ENCODE measurements at regions not wholly inside any gene's neighbourhood (a gene's known extent, or its start where the extent isn't known, plus 50 kb on each side); places are given as distances from the start of the nearest gene placed in this dataset.

- H3K36me3 ChIP-seq (ENCODE audit: control insufficient read depth in 2 of 2, insufficient read depth in 1 of 2, low read length in 2 of 2) = no peaks in the 10 kb centered on the region
- H3K9me3 ChIP-seq (ENCODE audit: control insufficient read depth, insufficient read depth, low read depth, low read length) = no peaks in the 10 kb centered on the region
- no peaks in the 10 kb centered on the region for H3K4me1 ChIP-seq (ENCODE audit: control insufficient read depth, insufficient read depth, low read length)
- ChIA-PET CTCF (interaction anchor here (0.6 kb wide), 1 partner anchor 230 kb away, joined by 8 read pairs; no protein-coding TSS in a partner anchor), POLR2A (no interaction called here)
- H3K4me3 ChIP-seq (ENCODE audit: low read depth, low read length) = no peak overlapping the region
- H3K27ac ChIP-seq (ENCODE audit: extremely low read depth, low read depth, low read length) = no peak overlapping the region
- TF ChIP-seq BCL11A (tag by site-specific recombination; IDR thresholded peaks at IDR 0.05; ENCODE audit: low read depth) (no peak), KLF7 (tag by site-specific recombination; IDR thresholded peaks at IDR 0.05; ENCODE audit: borderline replicate concordance) (no peak), ZNF621 (tag by site-specific recombination; IDR thresholded peaks at IDR 0.05) (no peak), ZIC2 (tag by site-specific recombination; IDR thresholded peaks at IDR 0.05) (no peak), ZNF473 (tag by site-specific recombination; IDR thresholded peaks at IDR 0.05) (no peak), GLI4 (tag by site-specific recombination; IDR thresholded peaks at IDR 0.05) (no peak), ZNF239 (tag by site-specific recombination; IDR thresholded peaks at IDR 0.05) (no peak), ZNF747 (tag by site-specific recombination; IDR thresholded peaks at IDR 0.05) (no peak), KLF8 (tag by site-specific recombination; IDR thresholded peaks at IDR 0.05) (no peak), ZNF654 (tag by site-specific recombination; IDR thresholded peaks at IDR 0.05; ENCODE audit: low read depth) (no peak), ZNF670 (tag by site-specific recombination; IDR thresholded peaks at IDR 0.05; ENCODE audit: low read depth) (no peak), ZNF10 (tag by site-specific recombination; IDR thresholded peaks at IDR 0.05) (no peak), ZNF175 (tag by site-specific recombination; IDR thresholded peaks at IDR 0.05) (no peak), PRDM1 (tag by site-specific recombination; IDR thresholded peaks at IDR 0.05) (no peak)
Measured at GRCh38 chr5:130874861-130875417, 290.1 kb downstream of the HINT1 start.

GRCh38 chr5:130871346-130872086 lies 293.5 kb downstream of the HINT1 start:
- TF ChIP-seq ZNF830 (tag by site-specific recombination; IDR thresholded peaks at IDR 0.05; ENCODE audit: low read depth) (no peak), KLF8 (tag by site-specific recombination; IDR thresholded peaks at IDR 0.05) (no peak), OSR2 (tag by site-specific recombination; IDR thresholded peaks at IDR 0.05) (no peak), ZBTB26 (tag by site-specific recombination; optimal IDR thresholded peaks at IDR 0.05) (no peak), ZNF324 (tag by site-specific recombination; IDR thresholded peaks at IDR 0.05) (no peak), ZNF530 (tag by site-specific recombination; IDR thresholded peaks at IDR 0.05; ENCODE audit: low read depth) (no peak), INSM2 (tag by site-specific recombination; IDR thresholded peaks at IDR 0.05) (no peak), SETDB1 (IDR thresholded peaks at IDR 0.05; ENCODE audit: insufficient read length, low read length) (no peak), KLF16 (tag by site-specific recombination; IDR thresholded peaks at IDR 0.05) (no peak), GLI4 (tag by site-specific recombination; IDR thresholded peaks at IDR 0.05) (no peak), TRIM28 (IDR thresholded peaks at IDR 0.05; ENCODE audit: borderline replicate concordance, low read length) (no peak), ZNF48 (tag by site-specific recombination; IDR thresholded peaks at IDR 0.05) (no peak), ZNF248 (tag by site-specific recombination; IDR thresholded peaks at IDR 0.05) (no peak), ZNF596 (tag by site-specific recombination; IDR thresholded peaks at IDR 0.05) (no peak), SALL2 (tag by site-specific recombination; IDR thresholded peaks at IDR 0.05; ENCODE audit: borderline replicate concordance) (no peak), ZNF26 (tag by site-specific recombination; IDR thresholded peaks at IDR 0.05) (no peak), BCL11A (tag by site-specific recombination; IDR thresholded peaks at IDR 0.05; ENCODE audit: low read depth) (no peak), AEBP2 (tag by site-specific recombination; IDR thresholded peaks at IDR 0.05; ENCODE audit: borderline replicate concordance) (no peak), ZNF10 (tag by site-specific recombination; IDR thresholded peaks at IDR 0.05) (no peak), KLF9 (tag by site-specific recombination; IDR thresholded peaks at IDR 0.05; ENCODE audit: low read depth) (no peak)
- ChIA-PET POLR2A (no interaction called here), CTCF (interaction anchor here (0.5 to 1.8 kb wide), 16 partner anchors 10 to 1425 kb away, joined by 3 to 12 read pairs (median 3); no protein-coding TSS in a partner anchor)
- no peaks in the 10 kb centered on the region for H3K9me3 ChIP-seq (ENCODE audit: control insufficient read depth, insufficient read depth, low read depth, low read length)
- no peak overlapping the region for H3K4me3 ChIP-seq (ENCODE audit: low read depth, low read length)
- H3K27ac ChIP-seq (ENCODE audit: extremely low read depth, low read depth, low read length) = no peak overlapping the region
- H3K4me1 ChIP-seq (ENCODE audit: control insufficient read depth, insufficient read depth, low read length) = no peaks in the 10 kb centered on the region
- no peaks in the 10 kb centered on the region for H3K36me3 ChIP-seq (ENCODE audit: control insufficient read depth in 2 of 2, insufficient read depth in 1 of 2, low read length in 2 of 2)
